K562 (cell line): ENCODE measurements at regions not wholly inside any gene's neighbourhood (a gene's known extent, or its start where the extent isn't known, plus 50 kb on each side); places are given as distances from the start of the nearest gene placed in this dataset.

Experiments used
- ATAC-seq: fragments of 200-7000 bp; cut with Tn5 transposase; 3 replicates; pipeline ENCODE4 v1.9.1; 2020; ENCODE audit warnings: moderate library complexity
- BruUV-seq: library from RNA; stranded (reverse); fragments of 400-500 nt; replicated peaks from 2 replicates; lab custom pipeline; 2021; lab: Mats Ljungman, UMichigan
- CTCF ChIA-PET: fragments of 300-600 bp; formaldehyde crosslinking; extraction: SDS; loops from one replicate; lab custom pipeline; 2021; ENCODE audit warnings: low intra/inter-chr PET ratio; lab: Yijun Ruan, JAX
- POLR2A ChIA-PET: fragments of 300-600, 350-650 bp; sonication (Branson Sonifier 250); formaldehyde crosslinking; extraction: SDS; loops from one replicate; lab custom pipeline; 2021; ENCODE audit warnings: antibody characterized with exemption, inconsistent platforms; lab: Yijun Ruan, JAX
- DNase-seq, 4 experiments: peaks; one replicate each; pipeline versions ENCODE4 v3.0.0 to v3.0.0-alpha.2; 2011 to 2018; ENCODE audit warnings: low spot score in 3 of 4, mixed read lengths in 3 of 4; ENCODE audit errors: extremely low read depth in 1 of 4
- FAIRE-seq: peaks from 2 replicates; lab custom pipeline; 2011; peaks lifted over from hg19 to GRCh38; lab: Jason Lieb, UNC
- H2AFZ ChIP-seq: 2 replicates; pipeline ENCODE4 v1.6.0; 2011; ENCODE audit warnings: low read depth, low read length, control low read depth, inconsistent platforms
- H3K27ac ChIP-seq: fragments of 200-600 bp; 3 replicates; pipeline ENCODE4 v1.8.0; 2011; ENCODE audit warnings: low read depth, mild to moderate bottlenecking, control low read depth, inconsistent platforms, low read length, moderate library complexity, mixed read lengths; ENCODE audit errors: extremely low read depth
- H3K27me3 ChIP-seq, 2 experiments: fragments of 300-600 bp in 1 of 2; 2 replicates in 1 of 2; 3 replicates in 1 of 2; pipeline versions ENCODE4 v1.6.0 to v1.8.0; 2011; ENCODE audit warnings: inconsistent platforms in 2 of 2, low read length in 2 of 2, mild to moderate bottlenecking in 1 of 2, mixed read lengths in 1 of 2, moderate library complexity in 1 of 2; ENCODE audit not compliant: control insufficient read depth in 2 of 2, insufficient read depth in 2 of 2
- H3K36me3 ChIP-seq: fragments of 300-600 bp; 3 replicates; pipeline ENCODE4 v1.8.0; 2011; ENCODE audit warnings: mild to moderate bottlenecking, low read length, inconsistent platforms; ENCODE audit not compliant: control insufficient read depth, insufficient read depth
- H3K4me1 ChIP-seq, 2 experiments: fragments of 200-600 bp in 1 of 2; replicated peaks in 1 of 2; 2 replicates in 1 of 2; 3 replicates in 1 of 2; pipeline versions ENCODE4 v1.5.1 to v1.8.0; 2011; ENCODE audit warnings: inconsistent platforms in 2 of 2, low read length in 2 of 2, mild to moderate bottlenecking in 1 of 2, mixed read lengths in 1 of 2, moderate library complexity in 1 of 2; ENCODE audit not compliant: control insufficient read depth in 2 of 2, insufficient read depth in 2 of 2
- H3K4me2 ChIP-seq: 2 replicates; pipeline ENCODE4 v1.6.1; 2011; ENCODE audit warnings: low read length, control low read depth, inconsistent platforms, mixed read lengths; ENCODE audit not compliant: insufficient read depth
- H3K4me3 ChIP-seq: fragments of 200-600 bp; sonication (generic), shearing (Covaris generic); 2 replicates; pipeline ENCODE4 v1.5.1; 2016; ENCODE audit warnings: control low read depth, inconsistent platforms
- H3K79me2 ChIP-seq: fragments of 200-600 bp; 3 replicates; pipeline ENCODE4 v1.8.0; 2011; ENCODE audit warnings: low read length, inconsistent platforms; ENCODE audit not compliant: control insufficient read depth, insufficient read depth
- H3K9ac ChIP-seq, 2 experiments: 2 replicates each; pipeline versions ENCODE4 v1.6.0 to v1.6.1; 2011; ENCODE audit warnings: low read depth in 2 of 2, low read length in 2 of 2, control low read depth in 1 of 2, inconsistent platforms in 1 of 2, mild to moderate bottlenecking in 1 of 2, mixed read lengths in 1 of 2; ENCODE audit not compliant: insufficient read depth in 1 of 2
- H3K9me1 ChIP-seq: one replicate; pipeline ENCODE4 v1.6.0; 2011; ENCODE audit warnings: inconsistent platforms, mild to moderate bottlenecking, low read length, moderate library complexity; ENCODE audit not compliant: control insufficient read depth, insufficient read depth
- H3K9me3 ChIP-seq: replicated peaks from 2 replicates; pipeline ENCODE4 v1.5.1; 2011; ENCODE audit warnings: low read depth, low read length, inconsistent platforms; ENCODE audit not compliant: control insufficient read depth, insufficient read depth
- H4K20me1 ChIP-seq: replicated peaks from 2 replicates; pipeline ENCODE4 v1.6.1; 2011; ENCODE audit warnings: low read length, inconsistent platforms, mixed read lengths; ENCODE audit not compliant: control insufficient read depth, insufficient read depth
- ARID4B ChIP-seq: sonication (generic); formaldehyde crosslinking; IDR thresholded peaks from 2 replicates; pipeline ENCODE4 v1.8.0; 2022; ENCODE audit warnings: mild to moderate bottlenecking, missing genetic modification reagents
- C11orf30 ChIP-seq: fragments of 450-650 bp; IDR thresholded peaks from 2 replicates; pipeline ENCODE4 v1.6.1; 2016; ENCODE audit warnings: low read depth, mild to moderate bottlenecking
- CBX1 ChIP-seq: sonication (generic); IDR thresholded peaks from 2 replicates; pipeline ENCODE4 v1.6.1; 2016; ENCODE audit warnings: antibody characterized with exemption, low read depth, mild to moderate bottlenecking
- CGGBP1 ChIP-seq: fragments of 250-450 bp; sonication (Bioruptor Pico); IDR thresholded peaks from 2 replicates; pipeline ENCODE4 v1.9.0; 2021; ENCODE audit warnings: mild to moderate bottlenecking
- CHD2 ChIP-seq: IDR thresholded peaks from 2 replicates; pipeline ENCODE4 v1.6.1; 2011; ENCODE audit warnings: low read depth, low read length
- ELF4 ChIP-seq: fragments of 450-650 bp; formaldehyde crosslinking; IDR thresholded peaks from 2 replicates; pipeline ENCODE4 v1.4.0; 2022; ENCODE audit warnings: missing genetic modification characterization
- PBX2 ChIP-seq, 2 experiments: IDR thresholded peaks in 1 of 2; conservative IDR thresholded peaks in 1 of 2; 2 replicates each; pipeline ENCODE4 v1.6.1; 2016; ENCODE audit warnings: low read depth in 2 of 2, mild to moderate bottlenecking in 1 of 2, missing compliant biosample characterization in 1 of 2, missing genetic modification characterization in 1 of 2, moderate library complexity in 1 of 2
- PHB ChIP-seq: fragments of 250-450 bp; sonication (Bioruptor Pico); IDR thresholded peaks from 2 replicates; pipeline ENCODE4 v1.5.0; 2021
- TCF15 ChIP-seq: fragments of 250-450 bp; sonication (Bioruptor Pico); IDR thresholded peaks from 2 replicates; pipeline ENCODE4 v1.8.0; 2022; ENCODE audit warnings: moderate library complexity, mild to moderate bottlenecking, inconsistent platforms
- TCF3 ChIP-seq: sonication (generic); formaldehyde crosslinking; IDR thresholded peaks from 2 replicates; pipeline ENCODE4 v1.4.0; 2020; ENCODE audit warnings: mild to moderate bottlenecking, missing genetic modification reagents
- ZNF24 ChIP-seq: fragments of 450-650 bp; IDR thresholded peaks from 2 replicates; pipeline ENCODE4 v1.6.1; 2016
- WGBS: fragments of 100-300 bp; shearing (Covaris generic); methylation state at CpG from one replicate; pipeline ENCODE4 v1.1.6; 2016; ENCODE audit warnings: low coverage, mixed read lengths; ENCODE audit not compliant: insufficient coverage; ENCODE audit errors: missing lambda C conversion rate; 5-methylcytosine and 5-hydroxymethylcytosine counted together
- in situ Hi-C: fragments of 300-500 bp; cut with MboI; formaldehyde crosslinking; loops from 4 replicates; pipeline ENCODE4 v1.15.0; 2018; ENCODE audit warnings: inconsistent platforms, mixed read lengths
- intact Hi-C: fragments of 100-400 bp; cut with micrococcal nuclease; formaldehyde crosslinking; loops from 2 replicates; pipeline ENCODE4 v1.14.2; 2022

- TF ChIP-seq ARID4B (no peak), CBX1 (no peak), ZNF24 (no peak), CGGBP1 (CRISPR knock-in tag) (no peak), C11orf30 (no peak)
Observed at GRCh38 chr15:34501131-34501530, 63.5 kb upstream of the GOLGA8A start (continued).

GRCh38 chr15:34496207-34496995 is 58.8 kb upstream of the GOLGA8A start:
- BruUV-seq = no TSS peak
- 58% methylated on average over 19 of the region's 30 CpGs for WGBS
- in situ Hi-C loops = no loop called here
- Histone ChIP-seq H3K36me3 (no peaks in the 10 kb centered on the region), H3K4me2 (no peak overlapping the region), H3K4me3 (no peak overlapping the region), H2AFZ (no peak overlapping the region), H3K9me3 (no peaks in the 10 kb centered on the region), H3K9me1 (no peaks in the 10 kb centered on the region), H3K27me3 (peaks cover 0 to 5% of the 10 kb centered on the region in 2 experiments; a peak in 1 of 5 replicates), H3K27ac (no peak overlapping the region), H4K20me1 (no peaks in the 10 kb centered on the region), H3K79me2 (no peaks in the 10 kb centered on the region), H3K4me1 (peaks cover 0 to 4% of the 10 kb centered on the region in 2 experiments; a peak in 1 of 5 replicates), H3K9ac (no peak overlapping the region)
- CTCF ChIA-PET = no interaction called here
- ATAC-seq (no peak), FAIRE-seq (no peak), DNase-seq (no peak)
- intact Hi-C loops = no loop called here
- POLR2A ChIA-PET = no interaction called here
- TF ChIP-seq ELF4 = no peak
- no peak for TF ChIP-seq CHD2
- TF ChIP-seq PHB (CRISPR knock-in tag) = no peak
- no peak for TF ChIP-seq TCF3
- no peak for TF ChIP-seq PBX2 (CRISPR knock-in tag; IDR thresholded peaks at IDR 0.05; ENCODE audit: low read depth)
- no peak for TF ChIP-seq PBX2 (tag; conservative IDR thresholded peaks at IDR 0.05; ENCODE audit: low read depth)
- no peak for TF ChIP-seq TCF15 (CRISPR knock-in tag)
